Natural killer cell (primary cell): ENCODE measurements at regions not wholly inside any gene's neighbourhood (a gene's known extent, or its start where the extent isn't known, plus 50 kb on each side); places are given as distances from the start of the nearest gene placed in this dataset.
"Not testable (repeated sequence)": the region's sequence is repeated elsewhere in the genome, so short reads cannot be mapped to it uniquely, and the experiment has no call there.

ENCODE experiments used
- ATAC-seq, 3 donors: fragments of 150-1000 bp in 2 of 3; fragments of 200-7000 bp in 1 of 3; cut with Tn5 transposase; 1 replicate in 1 of 3; 2 replicates in 2 of 3; pipeline ENCODE4 v1.10.0; 2021; ENCODE audit warnings: mild to moderate bottlenecking in 2 of 3, moderate library complexity in 2 of 3
- DNase-seq, 2 donors: peaks; one replicate each; pipeline versions ENCODE4 v3.0.0 to v3.0.0-alpha.2; 2013 to 2021; ENCODE audit warnings: mixed read lengths in 1 of 2
- H3K27ac ChIP-seq: one replicate; pipeline ENCODE4 v1.5.1; 2013; ENCODE audit warnings: mild to moderate bottlenecking, low read length
- H3K27me3 ChIP-seq: one replicate; pipeline ENCODE4 v1.6.1; 2013; ENCODE audit warnings: low read length; ENCODE audit not compliant: control insufficient read depth, insufficient read depth
- H3K36me3 ChIP-seq: one replicate; pipeline ENCODE4 v1.6.1; 2013; ENCODE audit warnings: low read length; ENCODE audit not compliant: control insufficient read depth, insufficient read depth
- H3K4me1 ChIP-seq: one replicate; pipeline ENCODE4 v1.6.1; 2013; ENCODE audit warnings: low read length; ENCODE audit not compliant: control insufficient read depth, insufficient read depth
- H3K4me3 ChIP-seq: one replicate; pipeline ENCODE4 v1.5.1; 2013; ENCODE audit warnings: low read length
- H3K9me3 ChIP-seq: one replicate; pipeline ENCODE4 v1.6.1; 2013; ENCODE audit warnings: low read length; ENCODE audit not compliant: control insufficient read depth, insufficient read depth
- H3K27ac Mint-ChIP-seq, 2 donors: one replicate each; pipeline ENCODE4 v1.8.0; 2022; ENCODE audit warnings: mild to moderate bottlenecking in 2 of 2, mixed read lengths in 2 of 2, moderate library complexity in 1 of 2
- H3K27me3 Mint-ChIP-seq, 2 donors: one replicate each; pipeline ENCODE4 v1.8.0; 2022; ENCODE audit warnings: low read depth in 2 of 2, mixed read lengths in 2 of 2
- H3K36me3 Mint-ChIP-seq: one replicate; pipeline ENCODE4 v1.8.0; 2022; ENCODE audit warnings: mixed read lengths
- H3K4me1 Mint-ChIP-seq, 2 donors: one replicate each; pipeline ENCODE4 v1.8.0; 2022; ENCODE audit warnings: mixed read lengths in 2 of 2
- H3K4me3 Mint-ChIP-seq: one replicate; pipeline ENCODE4 v1.8.0; 2022; ENCODE audit warnings: mild to moderate bottlenecking, moderate library complexity, mixed read lengths
- H3K9me3 Mint-ChIP-seq, 2 donors: one replicate each; pipeline ENCODE4 v1.8.0; 2022; ENCODE audit warnings: mixed read lengths in 2 of 2
- WGBS: methylation state at CpG from one replicate; pipeline ENCODE4 v1.1.7; 2013; ENCODE audit warnings: missing lambda C conversion rate; ENCODE audit not compliant: insufficient coverage; 5-methylcytosine and 5-hydroxymethylcytosine counted together
- intact Hi-C: fragments of 100-400 bp; cut with micrococcal nuclease; formaldehyde crosslinking; loops from one replicate; pipeline ENCODE4 v1.14.2; 2022

DNA sequence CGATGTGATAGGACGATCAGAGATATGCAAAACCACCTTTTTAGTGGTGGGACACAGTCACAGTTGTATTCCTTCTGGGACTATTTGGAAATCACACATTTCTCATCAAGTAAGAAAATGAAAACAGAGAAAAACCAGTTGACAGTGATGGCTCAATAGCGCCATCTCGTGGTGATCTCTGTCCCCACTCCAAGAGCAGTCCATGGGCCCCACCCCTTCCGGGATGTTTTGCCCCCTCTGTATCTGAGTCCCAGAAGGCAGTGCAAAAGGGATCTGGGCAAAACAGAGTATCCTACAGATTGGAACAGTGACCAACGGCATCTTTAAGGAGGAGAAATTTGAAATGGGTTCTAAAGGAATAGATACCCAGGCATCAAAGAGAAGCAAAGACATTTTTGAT, 155.5 kb downstream of the NPIPA8 start:
- peak in 2 of 3 donors; percentile 50 to 55 for ATAC-seq
- H3K4me3 ChIP-seq, H3K9me3 Mint-ChIP-seq, H3K4me3 Mint-ChIP-seq, H3K27ac Mint-ChIP-seq, H3K9me3 ChIP-seq, H3K4me1 ChIP-seq, H3K36me3 Mint-ChIP-seq, intact Hi-C loops, H3K4me1 Mint-ChIP-seq, H3K27me3 ChIP-seq, H3K27me3 Mint-ChIP-seq, H3K36me3 ChIP-seq, DNase-seq, H3K27ac ChIP-seq: not testable (repeated sequence)
- WGBS, result 69% methylated on average over 2 of the region's 6 CpGs

DNA sequence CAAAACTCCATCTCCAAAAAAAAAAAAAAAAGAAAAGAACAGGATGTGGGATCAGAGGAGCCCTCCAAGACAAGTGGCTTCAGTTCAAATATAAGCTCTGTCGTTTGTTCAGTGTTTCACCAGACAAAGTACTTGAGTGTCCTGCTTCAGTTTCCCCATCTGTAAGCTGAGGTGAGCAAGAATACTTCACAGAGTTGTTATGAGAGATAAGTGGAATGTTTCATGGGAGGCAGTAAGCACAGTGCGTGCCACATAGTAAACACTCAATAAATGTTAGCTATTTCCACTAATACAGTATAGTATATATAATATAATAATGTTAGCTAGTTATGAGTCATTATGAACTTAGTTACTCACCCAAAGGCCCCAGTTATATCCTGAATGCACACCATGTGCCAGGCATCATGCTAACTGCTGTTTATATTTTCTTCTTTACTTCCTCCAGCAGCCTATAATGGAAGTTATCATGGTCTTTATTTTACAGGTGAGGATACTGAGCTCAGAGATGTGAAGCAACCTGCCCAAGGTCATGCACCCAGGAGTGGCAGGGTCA, 162.5 kb downstream of the NPIPA8 start:
- H3K27ac Mint-ChIP-seq, H3K9me3 ChIP-seq, H3K27me3 ChIP-seq, ATAC-seq, H3K4me1 Mint-ChIP-seq, H3K36me3 Mint-ChIP-seq, H3K36me3 ChIP-seq, H3K4me3 ChIP-seq, H3K27me3 Mint-ChIP-seq, H3K27ac ChIP-seq, DNase-seq, intact Hi-C loops, H3K4me3 Mint-ChIP-seq, H3K9me3 Mint-ChIP-seq, H3K4me1 ChIP-seq: not testable (repeated sequence)
- 40% methylated on average over 1 of the region's 2 CpGs for WGBS

DNA sequence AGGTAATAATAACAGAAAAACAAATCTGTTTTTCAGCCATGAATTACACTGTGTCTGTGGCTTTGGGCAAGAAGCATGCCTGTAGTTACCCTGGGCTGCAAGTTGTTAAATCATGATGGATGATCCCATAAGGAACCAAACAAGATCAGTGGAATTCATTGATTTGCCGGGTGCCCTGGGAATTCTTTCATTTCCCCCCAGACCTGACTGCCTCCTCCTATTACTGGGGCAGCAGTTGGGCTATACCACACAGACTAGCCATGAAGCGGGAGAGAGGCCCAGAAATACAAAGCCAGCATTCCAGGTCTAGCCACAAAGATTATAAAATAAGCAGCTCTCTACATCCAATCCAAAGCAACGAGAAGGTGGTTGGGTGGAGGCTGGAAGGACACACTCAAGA, 174.2 kb downstream of the NPIPA8 start:
- H3K27ac Mint-ChIP-seq, H3K9me3 Mint-ChIP-seq, H3K36me3 ChIP-seq, H3K4me1 ChIP-seq, ATAC-seq, H3K36me3 Mint-ChIP-seq, H3K27ac ChIP-seq, H3K4me1 Mint-ChIP-seq, H3K4me3 ChIP-seq, H3K27me3 ChIP-seq, H3K4me3 Mint-ChIP-seq, H3K9me3 ChIP-seq, DNase-seq, intact Hi-C loops: not testable (repeated sequence)
- 79% methylated on average over 2 of the region's 3 CpGs for WGBS
- peaks cover 0 to 13% of the 10 kb centered on the region in 2 donors for H3K27me3 Mint-ChIP-seq

DNA sequence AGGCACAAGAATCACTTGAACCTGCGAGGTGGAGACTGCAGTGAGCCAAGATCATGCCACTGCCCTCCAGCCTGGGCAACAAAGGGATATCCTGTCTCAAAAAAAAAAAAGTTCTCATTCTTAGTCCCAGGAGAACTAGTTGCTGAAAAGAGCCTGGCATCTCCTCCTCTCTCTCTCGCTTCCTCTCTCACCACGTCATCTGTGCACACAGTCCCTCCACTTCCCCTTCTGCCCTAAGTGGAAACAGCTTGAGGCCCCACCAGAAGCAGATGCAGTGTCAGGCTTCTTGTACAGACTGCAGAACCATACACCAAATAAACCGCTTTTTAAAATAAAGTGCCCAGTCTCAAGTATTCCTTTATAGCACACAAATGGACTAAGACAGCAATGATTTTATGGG, 175.3 kb downstream of the NPIPA8 start:
- DNase-seq, H3K27ac Mint-ChIP-seq, H3K36me3 Mint-ChIP-seq, H3K4me1 Mint-ChIP-seq, H3K9me3 Mint-ChIP-seq, H3K27me3 ChIP-seq, H3K4me3 Mint-ChIP-seq, H3K27ac ChIP-seq, ATAC-seq, H3K4me1 ChIP-seq, H3K4me3 ChIP-seq, H3K9me3 ChIP-seq, intact Hi-C loops, H3K36me3 ChIP-seq: not testable (repeated sequence)
- H3K27me3 Mint-ChIP-seq, result peaks cover 0 to 13% of the 10 kb centered on the region in 2 donors
- WGBS, result 50% methylated on average over 4 of the region's 4 CpGs

GRCh38 chr16:18159185-18159584, 177.4 kb downstream of the NPIPA8 start:
- H3K27ac Mint-ChIP-seq, H3K27me3 Mint-ChIP-seq, H3K9me3 ChIP-seq, H3K9me3 Mint-ChIP-seq, H3K4me3 Mint-ChIP-seq, H3K27ac ChIP-seq, DNase-seq, intact Hi-C loops, H3K4me3 ChIP-seq, H3K36me3 ChIP-seq, H3K4me1 ChIP-seq, H3K4me1 Mint-ChIP-seq, H3K27me3 ChIP-seq, H3K36me3 Mint-ChIP-seq: not testable (repeated sequence)
- no CpG with 5 or more reads among the region's 1 CpG for WGBS
- ATAC-seq, result peak in 1 of 3 donors; percentile 27

GRCh38 chr16:18157854-18158253, 178.7 kb downstream of the NPIPA8 start:
- DNase-seq, H3K4me1 ChIP-seq, H3K9me3 Mint-ChIP-seq, H3K9me3 ChIP-seq, H3K36me3 ChIP-seq, H3K27me3 ChIP-seq, H3K27ac ChIP-seq, H3K4me3 Mint-ChIP-seq, ATAC-seq, intact Hi-C loops, H3K36me3 Mint-ChIP-seq, H3K4me1 Mint-ChIP-seq, H3K27me3 Mint-ChIP-seq, H3K4me3 ChIP-seq, H3K27ac Mint-ChIP-seq: not testable (repeated sequence)
- WGBS, result 80% methylated on average over 1 of the region's 1 CpG

DNA sequence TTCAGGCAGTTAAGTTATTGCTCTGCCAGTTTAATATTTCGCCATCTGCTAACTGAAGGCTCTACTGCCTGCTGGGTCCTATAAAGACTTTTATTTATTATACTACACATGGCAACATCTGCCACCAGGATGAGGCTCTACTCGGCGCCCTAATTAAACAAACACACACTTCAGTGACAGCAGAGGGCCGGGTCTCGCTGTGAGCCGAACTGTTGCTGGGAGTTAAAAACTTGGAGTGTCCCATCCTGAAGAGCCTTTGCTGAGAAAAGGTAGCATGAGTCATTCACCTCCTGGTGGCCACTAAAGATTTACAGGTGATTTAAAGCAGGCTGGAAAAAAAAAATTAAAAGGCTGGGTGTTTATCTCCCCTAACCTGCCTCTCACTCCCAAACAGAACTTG, 183.7 kb downstream of the NPIPA8 start:
- DNase-seq, H3K4me3 Mint-ChIP-seq, H3K27ac Mint-ChIP-seq, H3K27ac ChIP-seq, H3K27me3 Mint-ChIP-seq, H3K27me3 ChIP-seq, H3K9me3 Mint-ChIP-seq, H3K4me1 Mint-ChIP-seq, H3K36me3 Mint-ChIP-seq, H3K4me3 ChIP-seq, ATAC-seq, intact Hi-C loops, H3K9me3 ChIP-seq, H3K36me3 ChIP-seq, H3K4me1 ChIP-seq: not testable (repeated sequence)
- WGBS, result no CpG with 5 or more reads among the region's 6 CpGs

GRCh38 chr16:18148132-18148531, 188.4 kb downstream of the NPIPA8 start:
- DNase-seq, H3K4me1 Mint-ChIP-seq, H3K36me3 ChIP-seq, H3K9me3 Mint-ChIP-seq, H3K27me3 Mint-ChIP-seq, H3K4me1 ChIP-seq, H3K27ac ChIP-seq, H3K27ac Mint-ChIP-seq, ATAC-seq, H3K36me3 Mint-ChIP-seq, H3K27me3 ChIP-seq, H3K9me3 ChIP-seq, intact Hi-C loops, H3K4me3 Mint-ChIP-seq, H3K4me3 ChIP-seq: not testable (repeated sequence)
- WGBS, result no CpG with 5 or more reads among the region's 5 CpGs
